Cardiac muscle cell (in vitro differentiated cells and primary cell): ENCODE measurements at regions not wholly inside any gene's neighbourhood (a gene's known extent, or its start where the extent isn't known, plus 50 kb on each side); places are given as distances from the start of the nearest gene placed in this dataset.
A peak's percentile ranks its signal among the peaks of the same experiment; 100 is the strongest.
"Not testable (repeated sequence)": the region's sequence is repeated elsewhere in the genome, so short reads cannot be mapped to it uniquely, and the experiment has no call there.

Experiments used
- DNase-seq, 2 donors: peaks; one replicate each; pipeline versions ENCODE4 v3.0.0 to v3.0.0-alpha.2; 2010 to 2017; ENCODE audit warnings: low read depth in 1 of 2, low spot score in 1 of 2
- H3K27ac ChIP-seq: fragments of 200-600 bp; sonication (generic); 2 replicates; pipeline ENCODE4 v1.5.1; 2016
- H3K27me3 ChIP-seq: fragments of 200-600 bp; sonication (generic); 2 replicates; pipeline ENCODE4 v1.6.0; 2016; ENCODE audit warnings: control low read depth
- H3K36me3 ChIP-seq: fragments of 200-600 bp; sonication (generic); 2 replicates; pipeline ENCODE4 v1.5.1; 2016; ENCODE audit warnings: control low read depth
- H3K4me1 ChIP-seq: fragments of 200-600 bp; sonication (generic); 2 replicates; pipeline ENCODE4 v1.8.1; 2017; ENCODE audit warnings: low read depth, mild to moderate bottlenecking, mixed run types
- H3K4me3 ChIP-seq: fragments of 200-600 bp; sonication (generic); 2 replicates; pipeline ENCODE4 v1.5.1; 2016; ENCODE audit warnings: mild to moderate bottlenecking
- H3K9me3 ChIP-seq: fragments of 200-600 bp; sonication (generic); 2 replicates; pipeline ENCODE4 v1.5.1; 2017; ENCODE audit warnings: low read depth, mild to moderate bottlenecking, control low read depth
- CTCF ChIP-seq: IDR thresholded peaks from 2 replicates; pipeline ENCODE4 v1.5.1; 2012; ENCODE audit warnings: low read depth, mild to moderate bottlenecking, low read length

GRCh38 chr3:185995352-185995751, 57.5 kb upstream of the TRA2B start:
- H3K27ac ChIP-seq, result no peak overlapping the region
- H3K4me3 ChIP-seq, result no peak overlapping the region
- H3K27me3 ChIP-seq, result peaks cover 3% of the 10 kb centered on the region
- no peaks in the 10 kb centered on the region for H3K4me1 ChIP-seq
- peak in 1 of 2 donors; percentile 77 for DNase-seq
- H3K36me3 ChIP-seq, result no peaks in the 10 kb centered on the region
- TF ChIP-seq CTCF, result no peak
- no peaks in the 10 kb centered on the region for H3K9me3 ChIP-seq

- Histone ChIP-seq H3K4me1 (no peaks in the 10 kb centered on the region), H3K4me3 (no peak overlapping the region), H3K27me3 (peaks cover 3% of the 10 kb centered on the region), H3K27ac (no peak overlapping the region), H3K9me3 (no peaks in the 10 kb centered on the region), H3K36me3 (no peaks in the 10 kb centered on the region)
- DNase-seq, result no peak
- no peak for TF ChIP-seq CTCF
These were observed 55.1 kb upstream of the TRA2B start for GRCh38 chr3:185992831-185993374.

GRCh38 chr3:185990995-185991394, 53.2 kb upstream of the TRA2B start:
- not testable (repeated sequence) for H3K27me3 ChIP-seq, H3K4me3 ChIP-seq, DNase-seq, H3K4me1 ChIP-seq, H3K9me3 ChIP-seq, H3K27ac ChIP-seq, H3K36me3 ChIP-seq

GRCh38 chr3:185989511-185989910, 51.7 kb upstream of the TRA2B start:
- Histone ChIP-seq H3K27ac (no peak overlapping the region), H3K36me3 (no peaks in the 10 kb centered on the region), H3K27me3 (peaks cover 3% of the 10 kb centered on the region), H3K4me3 (no peak overlapping the region), H3K4me1 (no peaks in the 10 kb centered on the region), H3K9me3 (no peaks in the 10 kb centered on the region)
- no peak for DNase-seq
- TF ChIP-seq CTCF, result no peak

GRCh38 chr3:185988816-185989175, 51.0 kb upstream of the TRA2B start:
- DNase-seq, result no peak
- no peak for TF ChIP-seq CTCF
- no peak overlapping the region for H3K4me3 ChIP-seq
- no peaks in the 10 kb centered on the region for H3K9me3 ChIP-seq
- no peaks in the 10 kb centered on the region for H3K36me3 ChIP-seq
- no peak overlapping the region for H3K27ac ChIP-seq
- H3K27me3 ChIP-seq, result peaks cover 3% of the 10 kb centered on the region
- H3K4me1 ChIP-seq, result no peaks in the 10 kb centered on the region

GRCh38 chr3:185988080-185988815, 50.4 kb upstream of the TRA2B start:
- peaks cover 2% of the 10 kb centered on the region for H3K27me3 ChIP-seq
- no peaks in the 10 kb centered on the region for H3K9me3 ChIP-seq
- no peaks in the 10 kb centered on the region for H3K4me1 ChIP-seq
- no peaks in the 10 kb centered on the region for H3K36me3 ChIP-seq
- TF ChIP-seq CTCF, result no peak
- no peak for DNase-seq
- no peak overlapping the region for H3K27ac ChIP-seq
- no peak overlapping the region for H3K4me3 ChIP-seq
